ENCODE measurements at regions not wholly inside any gene's neighbourhood (a gene's known extent, or its start where the extent isn't known, plus 50 kb on each side); places are given as distances from the start of the nearest gene placed in this dataset.

GRCh38 chr21:34227386-34227852, 136.4 kb upstream of the KCNE2 start:
- TF ChIP-seq CTCF (IDR thresholded peaks at IDR 0.05; ENCODE audit: low read depth, low read length): no peak
- no peak for TF ChIP-seq MAX (IDR thresholded peaks at IDR 0.05; ENCODE audit: low read depth, low read length)
- no peak for TF ChIP-seq POLR2A (IDR thresholded peaks at IDR 0.05; ENCODE audit: extremely low read depth, insufficient read length)

All from NB4 (cell line).